ENCODE measurements at regions not wholly inside any gene's neighbourhood (a gene's known extent, or its start where the extent isn't known, plus 50 kb on each side); places are given as distances from the start of the nearest gene placed in this dataset.

DNA sequence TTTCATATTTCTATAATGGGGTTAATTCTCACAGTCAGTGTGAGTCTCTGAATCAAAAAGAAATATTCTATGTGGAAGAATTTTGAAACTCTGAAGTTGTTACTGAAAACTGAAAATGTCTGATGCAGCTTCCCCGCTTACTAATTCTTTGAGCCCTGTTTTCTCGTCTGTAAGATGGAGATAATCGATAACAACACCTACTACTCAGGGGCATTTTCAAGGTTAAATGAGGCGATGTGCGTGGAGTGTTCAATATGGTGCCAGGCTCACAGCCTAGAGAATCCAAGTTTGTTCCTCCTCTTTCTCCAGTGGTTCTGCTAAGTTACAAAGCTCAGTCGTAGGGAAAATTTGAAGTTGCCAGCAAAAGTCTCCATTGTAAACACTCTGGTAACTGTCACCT is 391.4 kb downstream of the FUT8 start:
- H3K4me3 ChIP-seq (ENCODE audit: low read length): no peak overlapping the region
- no peak overlapping the region for H3K27ac ChIP-seq (ENCODE audit: low read length)
- no peak overlapping the region for H3K4me2 ChIP-seq (ENCODE audit: low read length)
- no peak overlapping the region for H3K9ac ChIP-seq (ENCODE audit: low read length)
- peaks cover 3% of the 10 kb centered on the region for H3K36me3 ChIP-seq (replicated peaks; ENCODE audit: low read depth, low read length)
- H3K79me2 ChIP-seq (ENCODE audit: low read length): no peaks in the 10 kb centered on the region
- H3K4me1 ChIP-seq (ENCODE audit: low read length): peaks cover 26% of the 10 kb centered on the region
- H4K20me1 ChIP-seq (ENCODE audit: insufficient read depth, low read length): no peaks in the 10 kb centered on the region
- H3K27me3 ChIP-seq (ENCODE audit: low read depth, low read length): no peaks in the 10 kb centered on the region
- 0 out of 2 replicates have a peak overlapping the region, but pooled peaks have one; percentile 45 for H2AFZ ChIP-seq (ENCODE audit: low read depth, low read length)
- TF ChIP-seq EZH2phosphoT487 (IDR thresholded peaks at IDR 0.05; ENCODE audit: low read depth): no peak
- TF ChIP-seq, protein P1, sequence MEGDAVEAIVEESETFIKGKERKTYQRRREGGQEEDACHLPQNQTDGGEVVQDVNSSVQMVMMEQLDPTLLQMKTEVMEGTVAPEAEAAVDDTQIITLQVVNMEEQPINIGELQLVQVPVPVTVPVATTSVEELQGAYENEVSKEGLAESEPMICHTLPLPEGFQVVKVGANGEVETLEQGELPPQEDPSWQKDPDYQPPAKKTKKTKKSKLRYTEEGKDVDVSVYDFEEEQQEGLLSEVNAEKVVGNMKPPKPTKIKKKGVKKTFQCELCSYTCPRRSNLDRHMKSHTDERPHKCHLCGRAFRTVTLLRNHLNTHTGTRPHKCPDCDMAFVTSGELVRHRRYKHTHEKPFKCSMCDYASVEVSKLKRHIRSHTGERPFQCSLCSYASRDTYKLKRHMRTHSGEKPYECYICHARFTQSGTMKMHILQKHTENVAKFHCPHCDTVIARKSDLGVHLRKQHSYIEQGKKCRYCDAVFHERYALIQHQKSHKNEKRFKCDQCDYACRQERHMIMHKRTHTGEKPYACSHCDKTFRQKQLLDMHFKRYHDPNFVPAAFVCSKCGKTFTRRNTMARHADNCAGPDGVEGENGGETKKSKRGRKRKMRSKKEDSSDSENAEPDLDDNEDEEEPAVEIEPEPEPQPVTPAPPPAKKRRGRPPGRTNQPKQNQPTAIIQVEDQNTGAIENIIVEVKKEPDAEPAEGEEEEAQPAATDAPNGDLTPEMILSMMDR (IDR thresholded peaks at IDR 0.05; ENCODE audit: low read depth, low read length): no peak
- peaks cover 17% of the 10 kb centered on the region for H3K9me3 ChIP-seq (ENCODE audit: insufficient read depth, low read length)

DNA sequence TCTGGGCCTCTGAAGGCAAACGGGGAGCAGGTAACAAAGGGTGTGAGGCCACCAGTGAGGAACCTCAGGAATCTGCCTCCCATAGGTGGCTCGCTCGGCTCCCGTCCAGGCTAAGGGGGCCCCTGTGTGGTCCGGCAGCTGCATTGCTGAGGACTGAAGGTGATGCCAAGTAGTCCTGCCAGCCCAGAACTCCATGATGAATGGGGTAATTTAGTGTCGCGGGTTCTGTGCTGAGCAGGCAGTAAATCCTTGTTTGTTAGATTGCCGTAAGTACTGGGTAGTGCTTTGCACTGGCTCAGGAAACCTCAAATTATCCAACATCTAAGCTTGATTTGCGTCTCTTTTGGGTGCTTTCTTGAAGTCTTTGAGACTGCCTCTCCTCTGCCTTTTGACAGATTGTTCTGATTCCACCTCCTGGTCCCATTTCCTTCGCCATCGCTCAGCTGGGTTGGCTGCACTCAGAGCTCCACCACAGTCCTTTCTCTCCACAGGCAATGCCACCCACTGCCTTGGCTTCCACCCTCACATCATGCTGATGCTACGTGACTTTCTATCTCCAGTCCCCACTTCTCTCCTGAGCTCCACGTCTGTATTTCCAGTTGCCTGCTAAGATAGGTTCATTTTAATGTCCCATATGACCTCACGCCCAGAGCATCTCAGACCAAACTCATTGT is 392.0 kb downstream of the FUT8 start:
- Histone ChIP-seq H3K27ac (ENCODE audit: low read length) (no peak overlapping the region), H3K36me3 (replicated peaks; ENCODE audit: low read depth, low read length) (peaks cover 3% of the 10 kb centered on the region), H3K4me1 (ENCODE audit: low read length) (peaks cover 26% of the 10 kb centered on the region), H3K4me3 (ENCODE audit: low read length) (no peak overlapping the region), H3K9ac (ENCODE audit: low read length) (no peak overlapping the region), H3K9me3 (ENCODE audit: insufficient read depth, low read length) (peaks cover 20% of the 10 kb centered on the region), H4K20me1 (ENCODE audit: insufficient read depth, low read length) (no peaks in the 10 kb centered on the region), H3K27me3 (ENCODE audit: low read depth, low read length) (no peaks in the 10 kb centered on the region), H3K79me2 (ENCODE audit: low read length) (no peaks in the 10 kb centered on the region), H2AFZ (ENCODE audit: low read depth, low read length) (no peak overlapping the region), H3K4me2 (ENCODE audit: low read length) (peak overlapping the region; percentile 32)
- no peak for TF ChIP-seq EZH2phosphoT487 (IDR thresholded peaks at IDR 0.05; ENCODE audit: low read depth)
- TF ChIP-seq, protein P1 (IDR thresholded peaks at IDR 0.05; ENCODE audit: low read depth, low read length): no peak

DNA sequence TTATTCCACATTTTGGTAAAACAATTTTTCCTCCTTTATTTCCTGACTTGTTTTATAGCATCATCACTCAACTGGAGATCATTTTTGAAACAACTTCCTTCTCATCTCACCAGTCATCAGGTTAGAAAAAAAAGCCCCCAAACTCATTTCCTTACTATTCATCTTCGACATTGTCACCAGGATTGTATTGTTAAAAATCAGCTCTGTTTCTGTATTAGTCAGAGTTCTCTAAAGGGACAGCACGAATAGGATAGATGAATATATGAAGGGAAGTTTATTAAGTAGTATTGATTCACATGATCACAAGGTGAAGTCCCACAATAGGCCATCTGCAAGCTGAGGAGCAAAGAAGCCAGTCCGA is 392.6 kb downstream of the FUT8 start:
- Histone ChIP-seq H3K9me3 (ENCODE audit: insufficient read depth, low read length) (peaks cover 20% of the 10 kb centered on the region), H3K4me3 (ENCODE audit: low read length) (no peak overlapping the region), H3K79me2 (ENCODE audit: low read length) (no peaks in the 10 kb centered on the region), H3K27me3 (ENCODE audit: low read depth, low read length) (peaks cover 4% of the 10 kb centered on the region; the same call in 1 of the 2 replicates), H3K4me1 (ENCODE audit: low read length) (peaks cover 26% of the 10 kb centered on the region), H2AFZ (ENCODE audit: low read depth, low read length) (no peak overlapping the region), H3K9ac (ENCODE audit: low read length) (no peak overlapping the region), H3K4me2 (ENCODE audit: low read length) (peak overlapping the region; percentile 32), H3K27ac (ENCODE audit: low read length) (no peak overlapping the region), H4K20me1 (ENCODE audit: insufficient read depth, low read length) (no peaks in the 10 kb centered on the region), H3K36me3 (replicated peaks; ENCODE audit: low read depth, low read length) (peaks cover 3% of the 10 kb centered on the region)
- TF ChIP-seq EZH2phosphoT487 (IDR thresholded peaks at IDR 0.05; ENCODE audit: low read depth): no peak
- TF ChIP-seq, protein P1 (IDR thresholded peaks at IDR 0.05; ENCODE audit: low read depth, low read length): no peak

DNA sequence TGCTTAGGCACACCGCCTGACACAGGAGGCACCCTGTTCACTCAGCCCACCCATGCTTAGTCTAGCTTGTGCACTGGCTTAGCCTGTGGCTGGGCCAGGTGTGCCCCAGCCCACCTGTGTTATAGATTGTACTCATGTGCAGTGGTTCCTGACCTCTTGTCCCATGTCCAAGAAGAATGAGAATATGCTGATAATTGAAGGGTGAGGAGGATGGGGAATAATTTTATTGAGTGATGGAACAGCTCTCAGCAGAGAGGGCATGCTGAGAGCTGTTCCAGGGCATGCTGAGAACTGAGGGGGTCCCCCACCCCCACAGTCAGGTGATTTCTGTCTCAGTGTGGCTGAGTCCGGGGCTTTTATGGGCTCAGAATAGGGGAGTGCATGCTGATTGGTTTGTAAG is 395.9 kb downstream of the FUT8 start:
- H3K4me2 ChIP-seq (ENCODE audit: low read length): no peak overlapping the region
- no peak overlapping the region for H3K9ac ChIP-seq (ENCODE audit: low read length)
- H3K27ac ChIP-seq (ENCODE audit: low read length): no peak overlapping the region
- H3K36me3 ChIP-seq (replicated peaks; ENCODE audit: low read depth, low read length): peaks cover 3% of the 10 kb centered on the region
- H2AFZ ChIP-seq (ENCODE audit: low read depth, low read length): no peak overlapping the region
- TF ChIP-seq, protein P1 (IDR thresholded peaks at IDR 0.05; ENCODE audit: low read depth, low read length): no peak
- TF ChIP-seq EZH2phosphoT487 (IDR thresholded peaks at IDR 0.05; ENCODE audit: low read depth): no peak
- H4K20me1 ChIP-seq (ENCODE audit: insufficient read depth, low read length): no peaks in the 10 kb centered on the region
- no peaks in the 10 kb centered on the region for H3K79me2 ChIP-seq (ENCODE audit: low read length)
- H3K4me1 ChIP-seq (ENCODE audit: low read length): peaks cover 26% of the 10 kb centered on the region
- peaks cover 20% of the 10 kb centered on the region for H3K9me3 ChIP-seq (ENCODE audit: insufficient read depth, low read length)
- no peak overlapping the region for H3K4me3 ChIP-seq (ENCODE audit: low read length)
- H3K27me3 ChIP-seq (ENCODE audit: low read depth, low read length): peaks cover 20% of the 10 kb centered on the region; the same call in 1 of the 2 replicates
